Stomach smooth muscle (tissue), 2 donors: ENCODE measurements at regions not wholly inside any gene's neighbourhood (a gene's known extent, or its start where the extent isn't known, plus 50 kb on each side); places are given as distances from the start of the nearest gene placed in this dataset.

Experiments
- H3K27ac ChIP-seq: one replicate; pipeline ENCODE4 v1.7.0; 2013; ENCODE audit warnings: mild to moderate bottlenecking, low read length, inconsistent platforms
- H3K27me3 ChIP-seq, 2 donors: one replicate each; pipeline ENCODE4 v1.7.0; 2013; ENCODE audit warnings: low read length in 2 of 2; ENCODE audit not compliant: insufficient read depth in 2 of 2, control insufficient read depth in 1 of 2
- H3K36me3 ChIP-seq, 2 donors: one replicate each; pipeline ENCODE4 v1.7.0; 2013; ENCODE audit warnings: low read length in 2 of 2; ENCODE audit not compliant: control insufficient read depth in 2 of 2, insufficient read depth in 2 of 2
- H3K4me1 ChIP-seq: one replicate; pipeline ENCODE4 v1.7.0; 2013; ENCODE audit warnings: low read length; ENCODE audit not compliant: control insufficient read depth, insufficient read depth
- H3K4me3 ChIP-seq, 2 donors: one replicate each; pipeline ENCODE4 v1.7.0; 2013; ENCODE audit warnings: low read length in 2 of 2
- H3K9ac ChIP-seq, 2 donors: one replicate each; pipeline ENCODE4 v1.7.0; 2013; ENCODE audit warnings: low read length in 2 of 2, mild to moderate bottlenecking in 1 of 2
- H3K9me3 ChIP-seq, 2 donors: one replicate each; pipeline ENCODE4 v1.7.0; 2013; ENCODE audit warnings: low read length in 2 of 2; ENCODE audit not compliant: control insufficient read depth in 2 of 2
- donor health status: healthy.
- donor health status: Pancreatic carcinoma.

GRCh38 chr1:164949771-164950471 is 390.9 kb downstream of the PBX1 start:
- Histone ChIP-seq H3K9me3 (no peaks in the 10 kb centered on the region), H3K4me1 (peaks cover 12% of the 10 kb centered on the region), H3K36me3 (no peaks in the 10 kb centered on the region), H3K4me3 (no peak overlapping the region), H3K27ac (peak overlapping the region; percentile 42), H3K9ac (no peak overlapping the region), H3K27me3 (no peaks in the 10 kb centered on the region)

GRCh38 chr1:164948101-164948500 is 389.1 kb downstream of the PBX1 start:
- no peaks in the 10 kb centered on the region for H3K27me3 ChIP-seq
- H3K36me3 ChIP-seq, result no peaks in the 10 kb centered on the region
- peaks cover 12% of the 10 kb centered on the region for H3K4me1 ChIP-seq
- no peak overlapping the region for H3K9ac ChIP-seq
- no peak overlapping the region for H3K4me3 ChIP-seq
- no peak overlapping the region for H3K27ac ChIP-seq
- H3K9me3 ChIP-seq, result no peaks in the 10 kb centered on the region

GRCh38 chr1:164937291-164937690 is 378.3 kb downstream of the PBX1 start:
- Histone ChIP-seq H3K27me3 (no peaks in the 10 kb centered on the region), H3K27ac (no peak overlapping the region), H3K4me3 (no peak overlapping the region), H3K36me3 (no peaks in the 10 kb centered on the region), H3K9me3 (no peaks in the 10 kb centered on the region), H3K9ac (no peak overlapping the region), H3K4me1 (no peaks in the 10 kb centered on the region)

- Histone ChIP-seq H3K4me1 (no peaks in the 10 kb centered on the region), H3K9ac (no peak overlapping the region), H3K4me3 (no peak overlapping the region), H3K9me3 (no peaks in the 10 kb centered on the region), H3K36me3 (no peaks in the 10 kb centered on the region), H3K27ac (no peak overlapping the region), H3K27me3 (no peaks in the 10 kb centered on the region)
Measured at GRCh38 chr1:164932580-164932979, 373.6 kb downstream of the PBX1 start.

GRCh38 chr1:164930833-164931232 is 371.8 kb downstream of the PBX1 start:
- Histone ChIP-seq H3K9me3 (no peaks in the 10 kb centered on the region), H3K9ac (no peak overlapping the region), H3K27ac (no peak overlapping the region), H3K4me3 (no peak overlapping the region), H3K36me3 (no peaks in the 10 kb centered on the region), H3K4me1 (peaks cover 4% of the 10 kb centered on the region), H3K27me3 (no peaks in the 10 kb centered on the region)

- Histone ChIP-seq H3K4me3 (no peak overlapping the region), H3K36me3 (no peaks in the 10 kb centered on the region), H3K9ac (no peak overlapping the region), H3K27ac (no peak overlapping the region), H3K9me3 (no peaks in the 10 kb centered on the region), H3K4me1 (peaks cover 4% of the 10 kb centered on the region), H3K27me3 (no peaks in the 10 kb centered on the region)
Measured at GRCh38 chr1:164930241-164930640, 371.3 kb downstream of the PBX1 start.

- Histone ChIP-seq H3K9ac (no peak overlapping the region), H3K36me3 (no peaks in the 10 kb centered on the region), H3K9me3 (no peaks in the 10 kb centered on the region), H3K4me3 (no peak overlapping the region), H3K27ac (no peak overlapping the region), H3K4me1 (peaks cover 4% of the 10 kb centered on the region), H3K27me3 (no peaks in the 10 kb centered on the region)
Measured at GRCh38 chr1:164928232-164928812, 369.3 kb downstream of the PBX1 start.

- Histone ChIP-seq H3K9me3 (no peaks in the 10 kb centered on the region), H3K27ac (no peak overlapping the region), H3K36me3 (no peaks in the 10 kb centered on the region), H3K4me3 (no peak overlapping the region), H3K9ac (no peak overlapping the region), H3K27me3 (no peaks in the 10 kb centered on the region), H3K4me1 (peaks cover 4% of the 10 kb centered on the region)
Measured at GRCh38 chr1:164926107-164926506, 367.1 kb downstream of the PBX1 start.

- no peaks in the 10 kb centered on the region for H3K27me3 ChIP-seq
- no peak overlapping the region for H3K27ac ChIP-seq
- no peak overlapping the region for H3K4me3 ChIP-seq
- H3K9ac ChIP-seq, result no peak overlapping the region
- no peaks in the 10 kb centered on the region for H3K36me3 ChIP-seq
- no peaks in the 10 kb centered on the region for H3K9me3 ChIP-seq
- H3K4me1 ChIP-seq, result peaks cover 16% of the 10 kb centered on the region
Measured at GRCh38 chr1:164922585-164922984, 363.6 kb downstream of the PBX1 start.

GRCh38 chr1:164921493-164921892 is 362.5 kb downstream of the PBX1 start:
- no peak overlapping the region for H3K27ac ChIP-seq

GRCh38 chr1:164918140-164918539 is 359.2 kb downstream of the PBX1 start:
- Histone ChIP-seq H3K9ac (no peak overlapping the region), H3K9me3 (no peaks in the 10 kb centered on the region), H3K4me1 (peaks cover 16% of the 10 kb centered on the region), H3K4me3 (no peak overlapping the region), H3K27ac (peak overlapping the region; percentile 53), H3K27me3 (no peaks in the 10 kb centered on the region), H3K36me3 (no peaks in the 10 kb centered on the region)

More at GRCh38 chr1:164921493-164921892, 362.5 kb downstream of the PBX1 start:
- H3K36me3 ChIP-seq, result no peaks in the 10 kb centered on the region
- H3K27me3 ChIP-seq, result no peaks in the 10 kb centered on the region
- no peak overlapping the region for H3K4me3 ChIP-seq
- H3K9me3 ChIP-seq, result no peaks in the 10 kb centered on the region
- H3K4me1 ChIP-seq, result peaks cover 18% of the 10 kb centered on the region
- no peak overlapping the region for H3K9ac ChIP-seq
